GM12874 (cell line): ENCODE measurements at regions not wholly inside any gene's neighbourhood (a gene's known extent, or its start where the extent isn't known, plus 50 kb on each side); places are given as distances from the start of the nearest gene placed in this dataset.

Source experiments
- TF ChIP-seq, protein P1 (sequence below): IDR thresholded peaks from 2 replicates; pipeline ENCODE4 v1.5.1; 2011; ENCODE audit warnings: low read depth, mild to moderate bottlenecking, control low read depth, low read length, moderate library complexity; ENCODE audit not compliant: insufficient read depth

DNA sequence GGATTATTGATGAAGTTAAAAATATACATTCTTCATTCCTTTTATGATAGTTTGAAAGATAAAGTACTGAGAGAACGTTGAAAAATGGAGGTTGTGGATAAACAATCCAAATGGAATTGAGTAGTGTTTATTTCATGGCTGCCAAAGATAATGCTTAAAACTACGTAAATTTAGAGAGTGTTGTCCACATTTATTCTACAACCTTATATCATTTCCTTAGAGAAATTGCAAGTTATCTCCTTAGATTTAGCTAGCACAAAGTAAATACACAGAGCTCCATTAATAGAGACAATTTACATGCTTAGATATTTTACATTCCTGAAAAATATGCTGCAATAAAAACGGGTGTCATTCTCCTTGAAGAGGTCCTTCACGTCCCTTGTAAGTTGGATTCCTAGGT, 146.5 kb upstream of the CCDC179 start:
- TF ChIP-seq, protein P1, sequence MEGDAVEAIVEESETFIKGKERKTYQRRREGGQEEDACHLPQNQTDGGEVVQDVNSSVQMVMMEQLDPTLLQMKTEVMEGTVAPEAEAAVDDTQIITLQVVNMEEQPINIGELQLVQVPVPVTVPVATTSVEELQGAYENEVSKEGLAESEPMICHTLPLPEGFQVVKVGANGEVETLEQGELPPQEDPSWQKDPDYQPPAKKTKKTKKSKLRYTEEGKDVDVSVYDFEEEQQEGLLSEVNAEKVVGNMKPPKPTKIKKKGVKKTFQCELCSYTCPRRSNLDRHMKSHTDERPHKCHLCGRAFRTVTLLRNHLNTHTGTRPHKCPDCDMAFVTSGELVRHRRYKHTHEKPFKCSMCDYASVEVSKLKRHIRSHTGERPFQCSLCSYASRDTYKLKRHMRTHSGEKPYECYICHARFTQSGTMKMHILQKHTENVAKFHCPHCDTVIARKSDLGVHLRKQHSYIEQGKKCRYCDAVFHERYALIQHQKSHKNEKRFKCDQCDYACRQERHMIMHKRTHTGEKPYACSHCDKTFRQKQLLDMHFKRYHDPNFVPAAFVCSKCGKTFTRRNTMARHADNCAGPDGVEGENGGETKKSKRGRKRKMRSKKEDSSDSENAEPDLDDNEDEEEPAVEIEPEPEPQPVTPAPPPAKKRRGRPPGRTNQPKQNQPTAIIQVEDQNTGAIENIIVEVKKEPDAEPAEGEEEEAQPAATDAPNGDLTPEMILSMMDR = no peak

DNA sequence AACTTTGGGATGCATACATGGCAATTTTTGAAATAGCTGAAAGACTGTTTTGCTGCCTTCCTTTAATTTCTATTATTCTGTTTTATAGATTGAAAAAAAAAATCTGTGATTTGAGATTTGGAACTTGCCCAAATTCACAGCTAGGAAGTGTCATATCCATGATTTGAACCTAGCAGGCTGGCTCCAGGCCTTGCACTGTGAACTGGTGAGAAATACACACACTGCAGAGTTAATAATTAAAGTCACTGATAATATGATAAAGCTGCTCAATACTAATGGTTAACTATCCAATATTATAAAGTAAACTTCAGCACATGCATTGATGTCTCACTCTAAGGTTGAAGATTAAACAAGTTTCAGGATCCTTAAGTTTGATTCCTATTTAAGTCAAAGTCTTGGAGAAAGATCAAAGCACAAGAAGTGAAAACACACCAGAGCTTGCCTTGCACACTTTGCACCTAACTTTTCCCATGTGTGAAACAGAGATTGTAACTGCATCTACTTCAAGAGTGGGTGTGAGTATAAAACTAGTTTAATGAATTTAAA, 150.6 kb upstream of the CCDC179 start:
- TF ChIP-seq, protein P1 = no peak

DNA sequence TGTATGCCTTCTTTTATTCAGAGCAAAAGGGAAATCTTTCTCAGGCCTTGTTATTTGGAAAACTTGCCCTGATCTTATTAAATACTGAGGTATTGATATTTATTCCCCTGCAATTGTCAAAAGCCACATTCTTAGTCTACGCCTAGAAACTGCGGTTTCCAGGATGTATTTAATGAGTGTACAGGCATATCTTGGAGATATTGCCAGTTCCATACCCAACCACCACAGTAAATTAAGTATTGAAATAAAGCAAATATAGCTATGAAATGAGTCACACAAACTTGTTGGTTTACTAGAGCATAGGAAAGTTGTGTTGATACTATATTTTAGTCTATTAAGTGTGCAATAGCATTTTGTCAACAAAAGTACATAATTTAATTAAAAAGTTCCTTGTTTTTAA, 152.7 kb upstream of the CCDC179 start:
- TF ChIP-seq, protein P1 = no peak

DNA sequence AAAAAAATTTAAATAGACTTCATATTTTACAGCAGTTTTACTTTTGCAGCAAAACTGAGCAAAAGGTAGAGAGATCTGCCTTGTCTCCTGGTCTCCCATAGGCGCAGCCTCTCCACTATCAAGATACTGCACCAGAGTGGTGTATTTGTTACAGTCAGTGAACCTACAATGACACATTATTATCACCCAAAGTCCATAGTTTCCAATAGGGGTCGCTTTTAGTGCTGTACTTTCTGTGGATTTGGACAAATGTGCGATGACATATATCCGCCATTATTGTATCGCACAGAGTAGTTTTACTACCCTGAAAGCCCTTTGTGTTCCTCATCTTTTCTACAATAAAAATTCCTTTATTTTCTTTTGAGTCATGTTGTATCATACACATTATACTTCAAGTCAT, 153.2 kb upstream of the CCDC179 start:
- TF ChIP-seq, protein P1 = no peak

DNA sequence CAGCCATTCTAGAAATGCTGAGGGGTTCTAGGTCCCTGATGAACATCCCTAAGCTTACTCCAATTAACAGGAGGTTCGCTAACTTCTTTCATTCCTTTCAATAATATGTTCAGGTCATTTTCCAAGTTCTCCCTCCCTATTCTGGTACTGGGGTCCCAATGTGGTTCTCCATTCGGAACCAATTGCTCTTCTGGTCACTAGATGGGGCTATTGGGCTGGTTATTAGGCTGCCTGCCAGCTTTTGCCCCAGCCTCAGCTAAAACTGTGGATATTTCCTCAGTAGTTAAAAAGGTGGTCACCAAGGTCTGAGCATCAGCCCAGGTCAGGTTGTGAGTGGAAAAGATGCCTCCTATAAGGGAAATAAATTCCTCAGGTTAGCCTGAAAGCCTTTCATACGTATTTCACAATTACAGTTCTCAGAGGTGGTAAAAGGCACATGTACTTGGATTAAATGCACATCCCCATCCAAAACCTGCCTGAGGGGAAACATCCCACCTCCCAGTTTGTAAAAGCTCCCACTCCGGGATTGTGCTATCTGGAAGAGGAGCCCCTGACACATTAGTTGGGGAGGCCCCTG, 161.1 kb upstream of the CCDC179 start:
- TF ChIP-seq, protein P1 = peak; percentile 57; the same call in 1 of the 2 replicates

DNA sequence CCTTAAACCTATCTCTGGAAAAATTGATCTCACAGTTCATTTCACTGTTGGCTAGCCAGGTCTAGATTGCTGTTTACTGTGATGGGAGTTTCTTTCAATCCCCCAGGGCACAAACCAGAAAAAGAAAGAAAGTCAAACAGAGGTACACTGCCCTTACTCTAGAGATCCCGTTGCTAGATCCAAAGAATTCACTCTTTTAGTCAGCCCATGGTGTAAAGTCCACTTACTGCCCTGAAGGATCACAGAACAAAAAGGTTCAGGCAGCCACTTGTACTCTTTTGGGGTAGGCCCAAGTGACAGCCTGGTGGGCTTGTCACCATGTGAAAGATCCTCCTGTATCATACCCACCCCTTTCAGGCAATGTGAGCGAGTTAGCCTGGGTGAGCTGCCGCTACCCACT, 162.6 kb upstream of the CCDC179 start:
- TF ChIP-seq, protein P1 = no peak

DNA sequence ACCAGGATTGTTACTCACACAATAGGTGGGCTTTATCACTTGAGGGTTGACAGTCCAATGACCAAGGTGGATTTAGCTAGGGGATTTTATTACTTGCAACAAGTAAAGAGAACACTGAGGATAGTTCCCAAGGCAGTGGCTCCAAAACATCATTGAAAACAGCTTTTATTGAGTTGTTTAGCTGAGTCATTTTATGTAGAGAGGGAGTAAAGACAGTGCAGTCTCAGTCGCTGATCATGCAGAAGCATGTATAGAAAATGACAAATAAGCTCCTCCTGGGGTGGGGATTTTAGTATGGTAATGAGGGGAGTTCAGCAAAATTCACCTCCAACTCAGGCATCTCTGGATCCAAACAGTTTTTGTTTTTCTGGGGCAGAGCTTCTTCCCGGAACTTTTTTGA, 163.0 kb upstream of the CCDC179 start:
- TF ChIP-seq, protein P1 = no peak
